HG02588 (cell line): ENCODE measurements at regions not wholly inside any gene's neighbourhood (a gene's known extent, or its start where the extent isn't known, plus 50 kb on each side); places are given as distances from the start of the nearest gene placed in this dataset.

ENCODE experiments used
- ATAC-seq: cut with Tn5 transposase; IDR thresholded peaks from one replicate; pipeline ENCODE4 v1.9.1; 2021; ENCODE audit warnings: mild to moderate bottlenecking, moderate library complexity; ENCODE audit not compliant: unreplicated experiment

GRCh38 chr9:7354704-7355103 lies 444.9 kb downstream of the DMAC1 start:
- ATAC-seq, result no peak

GRCh38 chr9:7348692-7349091 lies 450.9 kb downstream of the DMAC1 start:
- no peak for ATAC-seq

GRCh38 chr9:7347556-7347955 lies 452.0 kb downstream of the DMAC1 start:
- no peak for ATAC-seq

- no peak for ATAC-seq
Observed at GRCh38 chr9:7346144-7346543, 453.4 kb downstream of the DMAC1 start.

GRCh38 chr9:7342736-7343135 lies 456.8 kb downstream of the DMAC1 start:
- ATAC-seq, result no peak

- no peak for ATAC-seq
Observed at GRCh38 chr9:7342229-7342628, 457.3 kb downstream of the DMAC1 start.

GRCh38 chr9:7341571-7341970 lies 458.0 kb downstream of the DMAC1 start:
- no peak for ATAC-seq

- no peak for ATAC-seq
Observed at GRCh38 chr9:7340451-7340850, 459.1 kb downstream of the DMAC1 start.

- ATAC-seq, result no peak
Observed at GRCh38 chr9:7338586-7339281, 460.8 kb downstream of the DMAC1 start.

GRCh38 chr9:7336356-7337065 lies 463.1 kb downstream of the DMAC1 start:
- ATAC-seq, result no peak

GRCh38 chr9:7333719-7334118 lies 465.9 kb downstream of the DMAC1 start:
- ATAC-seq, result no peak

- ATAC-seq, result no peak
Observed at GRCh38 chr9:7332780-7333179, 466.8 kb downstream of the DMAC1 start.

GRCh38 chr9:7328453-7328852 lies 471.1 kb downstream of the DMAC1 start:
- ATAC-seq, result no peak

GRCh38 chr9:7325995-7326394 lies 473.6 kb downstream of the DMAC1 start:
- no peak for ATAC-seq

GRCh38 chr9:7324152-7324598 lies 475.4 kb downstream of the DMAC1 start:
- ATAC-seq, result no peak

- no peak for ATAC-seq
Observed at GRCh38 chr9:7320841-7321240, 478.7 kb downstream of the DMAC1 start.

- no peak for ATAC-seq
Observed at GRCh38 chr9:7320139-7320538, 479.4 kb downstream of the DMAC1 start.

GRCh38 chr9:7318920-7319319 lies 480.7 kb downstream of the DMAC1 start:
- no peak for ATAC-seq

GRCh38 chr9:7316967-7317366 lies 482.6 kb downstream of the DMAC1 start:
- ATAC-seq, result no peak

- no peak for ATAC-seq
Observed at GRCh38 chr9:7316166-7316795, 483.3 kb downstream of the DMAC1 start.

- no peak for ATAC-seq
Observed at GRCh38 chr9:7315746-7316145, 483.8 kb downstream of the DMAC1 start.

- ATAC-seq, result no peak
Observed at GRCh38 chr9:7315116-7315515, 484.5 kb downstream of the DMAC1 start.
